HG02870 (cell line): ENCODE measurements at regions not wholly inside any gene's neighbourhood (a gene's known extent, or its start where the extent isn't known, plus 50 kb on each side); places are given as distances from the start of the nearest gene placed in this dataset.

ENCODE experiments used
- ATAC-seq: cut with Tn5 transposase; IDR thresholded peaks from one replicate; pipeline ENCODE4 v1.9.1; 2021; ENCODE audit warnings: mild to moderate bottlenecking, moderate library complexity; ENCODE audit not compliant: unreplicated experiment

- no peak for ATAC-seq
These were observed 139.0 kb upstream of the PRDM9 start for GRCh38 chr5:23368393-23368792.

- no peak for ATAC-seq
These were observed 139.5 kb upstream of the PRDM9 start for GRCh38 chr5:23367874-23368273.

GRCh38 chr5:23353286-23353685 lies 154.1 kb upstream of the PRDM9 start:
- ATAC-seq, result no peak

GRCh38 chr5:23352446-23352845 lies 155.0 kb upstream of the PRDM9 start:
- no peak for ATAC-seq

- no peak for ATAC-seq
These were observed 164.3 kb upstream of the PRDM9 start for GRCh38 chr5:23343121-23343520.

- ATAC-seq, result no peak
These were observed 174.7 kb upstream of the PRDM9 start for GRCh38 chr5:23332650-23333251.

GRCh38 chr5:23330726-23331125 lies 176.7 kb upstream of the PRDM9 start:
- no peak for ATAC-seq

- no peak for ATAC-seq
These were observed 187.5 kb upstream of the PRDM9 start for GRCh38 chr5:23319901-23320300.

- no peak for ATAC-seq
These were observed 188.4 kb upstream of the PRDM9 start for GRCh38 chr5:23318960-23319359.

- no peak for ATAC-seq
These were observed 189.2 kb upstream of the PRDM9 start for GRCh38 chr5:23318166-23318565.

- no peak for ATAC-seq
These were observed 191.3 kb upstream of the PRDM9 start for GRCh38 chr5:23316060-23316591.

- no peak for ATAC-seq
These were observed 192.6 kb upstream of the PRDM9 start for GRCh38 chr5:23314827-23315226.

GRCh38 chr5:23305055-23305454 lies 202.4 kb upstream of the PRDM9 start:
- no peak for ATAC-seq

- no peak for ATAC-seq
These were observed 203.6 kb upstream of the PRDM9 start for GRCh38 chr5:23303836-23304235.

GRCh38 chr5:23303435-23303834 lies 204.0 kb upstream of the PRDM9 start:
- no peak for ATAC-seq

- no peak for ATAC-seq
These were observed 205.0 kb upstream of the PRDM9 start for GRCh38 chr5:23302438-23302837.

GRCh38 chr5:23289162-23289561 lies 218.2 kb upstream of the PRDM9 start:
- ATAC-seq, result no peak

GRCh38 chr5:23284656-23285055 lies 222.8 kb upstream of the PRDM9 start:
- no peak for ATAC-seq

- no peak for ATAC-seq
These were observed 233.2 kb upstream of the PRDM9 start for GRCh38 chr5:23274171-23274570.

GRCh38 chr5:23269981-23270380 lies 237.4 kb upstream of the PRDM9 start:
- no peak for ATAC-seq

- ATAC-seq, result no peak
These were observed 239.3 kb upstream of the PRDM9 start for GRCh38 chr5:23268136-23268535.

GRCh38 chr5:23260621-23261020 lies 246.8 kb upstream of the PRDM9 start:
- ATAC-seq, result no peak

GRCh38 chr5:23257656-23258055 lies 249.8 kb upstream of the PRDM9 start:
- no peak for ATAC-seq
